Glomerular visceral epithelial cell (primary cell): ENCODE measurements at regions not wholly inside any gene's neighbourhood (a gene's known extent, or its start where the extent isn't known, plus 50 kb on each side); places are given as distances from the start of the nearest gene placed in this dataset.

ENCODE experiments used
- DNase-seq: peaks from one replicate; pipeline ENCODE4 v3.0.0-alpha.2; 2016; ENCODE audit errors: extremely low spot score

- no peak for DNase-seq
Observed at GRCh38 chr11:109349276-109350080, 72.5 kb upstream of the C11orf87 start.

GRCh38 chr11:109350091-109350490 lies 71.9 kb upstream of the C11orf87 start:
- DNase-seq = no peak

GRCh38 chr11:109362059-109362458 lies 59.9 kb upstream of the C11orf87 start:
- DNase-seq = no peak

GRCh38 chr11:109363682-109364081 lies 58.3 kb upstream of the C11orf87 start:
- no peak for DNase-seq

GRCh38 chr11:109364851-109365250 lies 57.1 kb upstream of the C11orf87 start:
- no peak for DNase-seq

GRCh38 chr11:109371444-109372176 lies 50.4 kb upstream of the C11orf87 start:
- DNase-seq = no peak
